PC-9 (cell line): ENCODE measurements at regions not wholly inside any gene's neighbourhood (a gene's known extent, or its start where the extent isn't known, plus 50 kb on each side); places are given as distances from the start of the nearest gene placed in this dataset.

ENCODE experiments used
- EZH2 ChIP-seq: fragments of 200-600 bp; sonication (generic); IDR thresholded peaks from 2 replicates; pipeline ENCODE4 v1.8.0; 2017; ENCODE audit warnings: antibody characterized with exemption, low read depth
- TF ChIP-seq, protein P1 (sequence below): fragments of 200-600 bp; sonication (generic); conservative IDR thresholded peaks from 2 replicates; pipeline ENCODE4 v1.6.1; 2017; ENCODE audit warnings: mixed run types, antibody characterized with exemption, mild to moderate bottlenecking, moderate library complexity

GRCh38 chrX:63283348-63283747, 67.8 kb downstream of the SPIN4 start:
- TF ChIP-seq, protein P1, sequence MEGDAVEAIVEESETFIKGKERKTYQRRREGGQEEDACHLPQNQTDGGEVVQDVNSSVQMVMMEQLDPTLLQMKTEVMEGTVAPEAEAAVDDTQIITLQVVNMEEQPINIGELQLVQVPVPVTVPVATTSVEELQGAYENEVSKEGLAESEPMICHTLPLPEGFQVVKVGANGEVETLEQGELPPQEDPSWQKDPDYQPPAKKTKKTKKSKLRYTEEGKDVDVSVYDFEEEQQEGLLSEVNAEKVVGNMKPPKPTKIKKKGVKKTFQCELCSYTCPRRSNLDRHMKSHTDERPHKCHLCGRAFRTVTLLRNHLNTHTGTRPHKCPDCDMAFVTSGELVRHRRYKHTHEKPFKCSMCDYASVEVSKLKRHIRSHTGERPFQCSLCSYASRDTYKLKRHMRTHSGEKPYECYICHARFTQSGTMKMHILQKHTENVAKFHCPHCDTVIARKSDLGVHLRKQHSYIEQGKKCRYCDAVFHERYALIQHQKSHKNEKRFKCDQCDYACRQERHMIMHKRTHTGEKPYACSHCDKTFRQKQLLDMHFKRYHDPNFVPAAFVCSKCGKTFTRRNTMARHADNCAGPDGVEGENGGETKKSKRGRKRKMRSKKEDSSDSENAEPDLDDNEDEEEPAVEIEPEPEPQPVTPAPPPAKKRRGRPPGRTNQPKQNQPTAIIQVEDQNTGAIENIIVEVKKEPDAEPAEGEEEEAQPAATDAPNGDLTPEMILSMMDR: no peak
- TF ChIP-seq EZH2: no peak
